Superior temporal gyrus (tissue), 1 donor: ENCODE measurements at regions not wholly inside any gene's neighbourhood (a gene's known extent, or its start where the extent isn't known, plus 50 kb on each side); places are given as distances from the start of the nearest gene placed in this dataset.
"Not testable (repeated sequence)": the region's sequence is repeated elsewhere in the genome, so short reads cannot be mapped to it uniquely, and the experiment has no call there.

Experiments used
- DNase-seq: peaks from one replicate; pipeline ENCODE4 v3.0.0-alpha.2; 2016; ENCODE audit errors: extremely low spot score

DNA sequence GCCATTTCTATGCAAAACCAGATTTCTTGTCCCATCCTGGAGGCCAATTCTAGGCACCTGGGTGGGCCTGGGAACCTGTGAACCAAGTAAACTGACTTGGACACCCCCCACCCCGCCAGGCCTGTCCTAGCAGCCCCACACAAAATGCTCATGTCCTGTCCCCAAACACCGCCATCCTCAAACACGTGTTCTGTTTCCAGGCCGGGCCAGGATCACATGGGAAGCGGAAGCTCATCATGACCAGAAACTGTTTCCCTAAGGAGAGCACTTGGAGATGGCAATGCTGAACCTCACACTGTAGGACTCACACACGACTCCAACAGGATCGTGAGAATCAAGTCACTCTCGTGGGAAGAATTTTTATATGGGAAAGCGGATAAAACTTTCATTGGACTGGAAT lies 78.7 kb upstream of the DRD5 start:
- DNase-seq: not testable (repeated sequence)

DNA sequence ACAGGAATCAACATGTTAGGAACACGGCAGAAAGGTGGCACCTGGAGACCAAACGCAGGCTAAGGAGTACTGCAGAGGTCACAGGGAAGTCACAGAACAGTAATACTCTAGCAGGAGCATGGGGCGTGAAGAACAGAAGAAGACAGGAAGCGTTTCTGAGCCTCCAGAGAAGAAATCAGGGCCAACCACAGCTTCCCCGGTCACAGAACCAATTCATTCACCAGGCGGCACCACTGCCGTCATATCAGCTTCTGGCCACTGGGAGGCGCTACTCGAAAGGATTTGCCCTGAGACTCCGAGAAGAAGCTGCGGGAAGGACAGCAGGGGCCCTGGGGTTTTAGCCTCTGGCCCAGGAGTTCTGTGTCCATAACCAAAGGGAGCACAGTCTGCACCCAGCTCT lies 78.0 kb upstream of the DRD5 start:
- DNase-seq: peak; percentile 63

DNA sequence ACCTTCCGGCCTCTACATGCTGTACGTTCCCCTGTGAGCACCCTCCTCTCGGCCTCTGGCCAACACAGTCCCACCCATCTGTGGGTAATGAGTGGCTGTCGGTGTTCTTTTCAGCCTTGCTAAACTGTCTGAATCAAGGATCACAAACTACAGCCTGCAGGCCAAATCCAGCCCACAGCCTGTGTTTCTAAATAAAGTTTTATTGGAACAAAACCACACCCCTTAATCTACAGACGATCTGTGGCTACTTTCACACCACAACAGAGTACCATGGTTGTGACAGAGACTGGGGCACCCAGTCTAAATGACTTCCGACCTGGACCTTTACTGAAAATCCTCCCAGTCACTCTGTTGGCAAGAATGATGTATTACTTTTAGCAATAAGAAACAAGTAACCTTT lies 77.3 kb upstream of the DRD5 start:
- DNase-seq: not testable (repeated sequence)

DNA sequence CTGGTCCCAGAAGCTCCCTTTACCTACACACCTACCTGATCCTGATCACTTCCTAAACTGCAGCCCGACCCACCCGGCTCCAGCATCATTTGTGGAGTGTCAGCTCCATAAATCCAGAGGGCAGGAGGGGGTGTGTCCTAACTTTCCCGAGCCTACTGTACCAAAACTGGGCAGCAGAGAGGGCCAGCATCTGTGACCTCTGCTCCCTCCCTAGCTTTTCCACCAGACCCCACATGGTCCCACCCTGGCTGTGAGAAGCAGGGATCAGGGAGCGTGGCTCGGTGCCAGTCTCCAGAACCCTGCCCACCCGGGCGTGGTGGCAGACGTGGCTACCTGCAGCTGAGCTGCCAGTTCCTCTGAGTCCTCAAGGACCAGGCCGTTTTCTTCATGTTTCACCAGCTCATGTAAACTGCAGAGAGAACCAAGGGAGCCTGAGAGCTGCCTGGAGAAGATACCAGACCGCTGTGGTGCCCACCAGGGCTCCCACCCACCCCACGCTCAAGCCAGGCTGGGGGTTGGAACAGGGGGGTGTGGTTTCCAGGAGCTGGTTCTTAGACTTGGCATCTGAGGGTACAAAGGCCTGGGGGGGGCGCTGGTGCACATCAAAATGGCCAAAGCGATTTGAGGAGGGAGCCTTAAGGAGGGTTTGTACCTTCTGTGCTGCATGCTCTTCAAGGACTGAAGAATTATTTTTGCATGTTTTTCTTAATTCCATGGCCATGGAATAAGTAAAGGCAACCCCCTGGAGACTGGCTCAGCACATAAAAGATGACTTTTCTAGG lies 76.7 kb upstream of the DRD5 start:
- DNase-seq: no peak

DNA sequence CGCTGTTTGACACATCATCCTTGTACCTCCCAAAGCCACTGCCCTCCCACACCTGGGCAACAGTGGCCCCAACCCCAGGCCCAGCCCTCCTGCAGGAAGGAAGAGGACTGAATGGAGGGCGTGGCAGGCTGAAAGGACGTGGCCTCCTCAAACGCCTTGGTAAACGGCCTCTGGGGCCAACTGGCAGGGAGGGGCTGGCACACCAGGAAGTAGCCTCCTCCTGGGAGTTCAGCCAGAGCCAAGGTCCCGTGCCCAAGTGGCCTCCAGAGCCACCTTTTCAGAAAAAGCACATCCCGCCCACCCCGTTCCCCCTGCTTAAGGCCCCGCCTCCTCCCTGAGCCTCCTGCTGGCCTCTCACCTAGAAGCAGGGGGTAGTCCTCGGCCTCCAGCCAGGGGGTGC lies 74.2 kb upstream of the DRD5 start:
- DNase-seq: not testable (repeated sequence)

DNA sequence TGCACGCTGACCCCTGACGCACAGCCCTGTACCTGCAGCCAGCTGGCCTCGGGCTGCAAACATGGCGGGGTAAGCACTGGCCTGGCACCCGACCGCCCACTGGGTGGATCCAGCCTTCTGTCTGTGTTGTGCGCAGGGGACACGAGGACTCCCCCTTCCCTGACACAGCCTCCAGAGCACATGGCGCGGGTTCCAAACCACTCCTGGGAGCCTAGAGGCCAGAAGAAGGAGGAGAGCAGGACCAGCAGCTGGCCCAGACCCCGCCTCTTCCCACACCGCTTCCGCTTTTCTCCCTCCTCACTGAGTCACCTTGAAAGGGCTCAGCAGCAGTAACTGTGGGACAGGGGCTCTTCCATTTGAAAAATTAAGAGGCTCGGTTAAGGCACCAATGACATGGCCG lies 73.5 kb upstream of the DRD5 start:
- not testable (repeated sequence) for DNase-seq

DNA sequence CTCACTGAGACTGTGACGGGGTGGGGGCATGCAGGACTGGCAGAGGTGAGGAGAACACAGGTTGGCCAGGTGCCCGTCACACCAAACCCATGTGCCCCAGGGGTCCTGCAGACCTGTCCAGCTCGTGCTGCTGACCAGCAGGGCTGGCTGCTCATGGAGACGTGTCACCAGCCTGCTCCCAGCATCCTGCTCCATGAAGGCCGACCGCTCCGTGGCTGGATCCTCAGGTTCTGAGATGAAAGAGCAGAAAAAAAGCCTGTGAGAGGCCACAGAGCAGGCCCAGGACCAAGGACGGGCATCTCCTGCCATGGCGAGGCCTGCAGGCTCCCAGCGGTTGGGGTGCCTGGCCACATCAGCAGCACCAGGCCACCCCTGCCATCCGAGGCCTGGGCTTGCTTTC lies 71.7 kb upstream of the DRD5 start:
- no peak for DNase-seq

DNA sequence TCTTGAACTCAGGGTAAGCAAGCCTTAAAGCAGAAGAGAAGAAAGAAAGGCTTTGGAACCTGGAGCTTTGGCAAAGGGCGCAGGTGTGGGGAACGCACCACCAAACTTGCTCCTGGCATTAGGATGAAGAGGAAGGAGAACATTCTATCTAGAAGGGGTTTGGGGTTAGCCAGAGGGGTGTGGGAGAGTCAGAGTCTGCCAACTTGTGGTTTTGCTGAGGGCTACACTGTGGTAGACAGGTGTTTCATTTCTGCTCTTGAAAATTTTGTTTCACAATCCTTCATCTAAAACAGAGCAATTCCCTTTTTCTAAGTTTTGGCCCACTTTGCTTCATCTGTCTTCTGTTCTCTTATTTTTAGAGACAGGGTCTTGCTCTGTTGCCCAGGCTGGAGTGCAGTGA lies 66.2 kb upstream of the DRD5 start:
- not testable (repeated sequence) for DNase-seq

DNA sequence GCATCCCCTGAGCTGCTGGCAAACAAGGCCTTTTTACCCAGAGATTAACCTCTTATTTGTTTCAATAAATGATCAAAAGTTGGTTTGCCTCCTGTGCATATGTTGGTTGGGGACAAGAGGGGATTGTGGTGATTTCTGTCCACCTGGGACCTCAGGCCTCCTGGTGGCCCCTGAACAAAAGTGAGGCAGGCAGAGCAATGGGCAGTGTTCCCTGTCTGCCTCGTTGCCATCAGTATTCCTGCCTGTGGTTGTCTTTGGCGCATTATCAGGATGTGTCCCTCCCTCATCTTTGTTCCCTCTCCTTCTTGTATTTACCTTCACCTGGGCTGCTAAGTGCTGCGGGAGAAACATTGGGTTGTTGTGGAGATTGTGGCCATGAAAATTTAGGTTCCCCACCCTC lies 65.3 kb upstream of the DRD5 start:
- no peak for DNase-seq

DNA sequence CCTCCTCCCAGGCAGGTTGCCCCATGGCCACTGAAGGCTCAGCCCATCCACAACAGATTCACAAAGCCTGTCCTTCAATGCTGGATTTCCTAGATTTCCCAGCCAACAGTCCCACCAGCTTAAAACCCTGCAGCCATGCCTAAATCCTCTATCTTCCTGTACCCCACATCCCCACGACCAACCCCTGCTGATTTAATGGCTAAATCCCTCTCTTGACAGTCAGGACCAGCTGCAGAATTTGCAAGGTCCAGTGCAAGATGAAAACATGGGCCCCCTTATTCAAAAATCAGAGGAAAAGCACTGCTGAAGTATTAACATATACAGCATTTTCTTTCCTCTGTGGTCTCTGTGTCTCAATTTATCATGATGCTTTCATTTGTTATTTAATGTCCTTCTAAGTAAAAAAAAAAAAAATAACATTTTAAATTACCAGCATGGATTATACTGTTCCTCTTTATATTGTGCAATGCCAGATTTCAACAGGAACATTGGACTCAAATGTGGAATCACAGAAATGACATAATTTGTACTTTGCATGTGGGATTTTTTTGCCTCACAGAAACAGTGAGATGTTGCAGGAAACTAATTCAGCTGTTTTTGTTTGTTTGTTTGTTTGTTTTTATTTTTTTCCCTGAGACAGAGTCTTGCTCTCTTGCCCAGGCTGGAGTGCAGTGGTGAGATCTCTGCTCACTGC lies 63.0 kb upstream of the DRD5 start:
- not testable (repeated sequence) for DNase-seq

DNA sequence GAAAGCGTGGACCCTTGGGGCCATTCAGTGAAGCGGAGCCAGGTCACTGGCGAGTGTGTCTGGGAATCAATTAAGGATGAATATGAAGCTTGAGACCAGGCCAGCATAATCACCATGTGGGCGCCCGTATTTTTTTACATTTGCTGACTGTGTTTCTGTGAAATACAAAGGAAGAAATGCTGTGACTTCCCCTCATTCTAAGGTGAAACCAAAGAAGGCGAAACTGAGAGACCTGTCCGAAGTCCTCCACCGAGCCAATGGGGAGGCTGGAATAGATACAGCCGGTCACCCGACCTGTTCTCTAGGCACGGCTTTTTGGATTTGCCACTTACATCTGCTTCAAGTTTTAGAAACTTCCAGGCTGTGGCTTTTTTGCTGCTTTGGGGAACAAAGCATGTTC lies 59.3 kb upstream of the DRD5 start:
- not testable (repeated sequence) for DNase-seq
